Rectal smooth muscle tissue (tissue), 1 donor: ENCODE measurements at regions not wholly inside any gene's neighbourhood (a gene's known extent, or its start where the extent isn't known, plus 50 kb on each side); places are given as distances from the start of the nearest gene placed in this dataset.
"Not testable (repeated sequence)": the region's sequence is repeated elsewhere in the genome, so short reads cannot be mapped to it uniquely, and the experiment has no call there.

Source experiments
- H3K27ac ChIP-seq: one replicate; pipeline ENCODE4 v1.7.0; 2013; ENCODE audit warnings: low read depth, low read length, inconsistent platforms
- H3K27me3 ChIP-seq: one replicate; pipeline ENCODE4 v1.7.0; 2013; ENCODE audit warnings: low read length; ENCODE audit not compliant: control insufficient read depth, insufficient read depth
- H3K36me3 ChIP-seq: one replicate; pipeline ENCODE4 v1.7.0; 2013; ENCODE audit warnings: low read length; ENCODE audit not compliant: control insufficient read depth, insufficient read depth
- H3K4me1 ChIP-seq: one replicate; pipeline ENCODE4 v1.7.0; 2013; ENCODE audit warnings: low read length; ENCODE audit not compliant: control insufficient read depth, insufficient read depth
- H3K4me3 ChIP-seq: one replicate; pipeline ENCODE4 v1.7.0; 2013; ENCODE audit warnings: low read length
- H3K9ac ChIP-seq: one replicate; pipeline ENCODE4 v1.7.0; 2013; ENCODE audit warnings: low read length

DNA sequence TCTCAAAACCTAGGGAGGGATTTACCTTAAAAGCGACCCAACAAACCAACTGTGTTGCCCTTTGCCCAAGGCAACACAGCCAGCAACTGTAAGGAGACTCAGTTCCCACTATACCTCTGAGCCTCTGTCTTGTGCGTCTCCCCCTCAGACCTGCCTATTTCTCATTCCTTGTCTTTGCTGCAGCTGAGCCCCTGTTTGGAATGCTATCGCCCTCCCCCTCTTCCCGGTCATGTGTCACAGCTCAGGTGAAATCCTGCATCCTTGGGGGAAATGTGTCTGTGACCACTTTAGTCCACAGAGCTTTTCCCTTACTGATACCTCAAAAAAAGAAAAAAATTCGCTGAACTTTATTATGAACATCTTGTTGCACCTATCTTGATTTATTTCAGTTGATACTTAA, 52.0 kb upstream of the LRIG1 start:
- H3K9ac ChIP-seq = no peak overlapping the region
- H3K27me3 ChIP-seq = no peaks in the 10 kb centered on the region
- H3K27ac ChIP-seq = no peak overlapping the region
- H3K36me3 ChIP-seq = no peaks in the 10 kb centered on the region
- H3K4me3 ChIP-seq = no peak overlapping the region
- H3K4me1 ChIP-seq = peaks cover 16% of the 10 kb centered on the region

- peaks cover 18% of the 10 kb centered on the region for H3K4me1 ChIP-seq
- H3K9ac ChIP-seq = no peak overlapping the region
- H3K27me3 ChIP-seq = no peaks in the 10 kb centered on the region
- no peaks in the 10 kb centered on the region for H3K36me3 ChIP-seq
- no peak overlapping the region for H3K4me3 ChIP-seq
- H3K27ac ChIP-seq = no peak overlapping the region
Observed at GRCh38 chr3:66553441-66554113, 52.8 kb upstream of the LRIG1 start.

GRCh38 chr3:66554178-66554577, 53.4 kb upstream of the LRIG1 start:
- peaks cover 18% of the 10 kb centered on the region for H3K4me1 ChIP-seq
- H3K9ac ChIP-seq = no peak overlapping the region
- no peaks in the 10 kb centered on the region for H3K36me3 ChIP-seq
- H3K4me3 ChIP-seq = no peak overlapping the region
- no peak overlapping the region for H3K27ac ChIP-seq
- H3K27me3 ChIP-seq = no peaks in the 10 kb centered on the region

DNA sequence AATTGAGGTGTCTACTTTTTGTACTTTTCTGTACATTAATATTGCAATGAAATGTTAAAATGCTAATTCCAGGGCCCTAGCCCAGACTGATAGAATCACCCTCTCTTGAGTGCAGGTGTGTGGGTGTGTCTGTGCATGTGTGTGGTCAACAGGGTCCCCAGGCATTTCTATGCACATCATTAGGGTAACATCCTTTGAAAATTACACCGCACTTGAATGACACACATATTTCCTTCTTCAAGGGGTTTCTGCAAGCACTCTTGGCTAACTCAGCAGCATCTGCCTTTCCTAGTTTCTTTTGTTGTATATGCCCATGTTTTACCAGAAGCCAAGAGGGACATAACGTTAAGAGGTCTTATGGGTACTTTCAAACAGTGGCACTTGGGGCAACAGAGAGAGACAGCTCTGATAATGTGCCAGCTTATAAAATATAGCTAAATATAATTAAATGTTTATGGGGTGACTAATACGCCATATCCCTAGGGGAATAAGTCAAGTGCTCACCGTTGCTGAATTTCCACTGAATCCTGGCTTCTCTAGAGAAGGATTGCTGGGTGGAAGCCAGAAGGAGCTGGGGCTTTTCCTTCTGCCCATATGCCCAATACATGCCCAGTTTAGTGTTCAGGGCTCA, 54.5 kb upstream of the LRIG1 start:
- H3K4me1 ChIP-seq = peaks cover 18% of the 10 kb centered on the region
- H3K36me3 ChIP-seq = no peaks in the 10 kb centered on the region
- H3K27me3 ChIP-seq = no peaks in the 10 kb centered on the region
- H3K4me3 ChIP-seq = no peak overlapping the region
- no peak overlapping the region for H3K9ac ChIP-seq
- peak overlapping the region; percentile 60 for H3K27ac ChIP-seq

DNA sequence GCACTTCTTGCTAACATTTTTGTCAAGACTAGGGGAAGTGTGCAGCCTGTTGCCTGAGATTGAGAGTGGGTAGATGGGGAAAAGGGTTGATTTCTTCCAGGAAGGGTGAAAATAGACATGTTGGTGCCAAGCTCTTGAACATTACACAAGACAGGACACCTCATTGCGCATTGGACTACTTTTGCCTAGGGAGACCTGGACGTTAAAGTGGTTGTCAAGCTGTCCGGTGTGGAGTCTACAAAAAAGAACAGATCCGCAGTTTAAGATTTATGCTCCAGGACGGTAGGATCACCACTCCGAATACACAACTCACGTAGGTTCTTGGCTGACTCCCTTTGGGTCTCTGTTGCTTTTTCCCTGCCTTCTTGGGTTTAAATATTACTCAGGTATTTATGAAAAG, 56.3 kb upstream of the LRIG1 start:
- Histone ChIP-seq H3K36me3 (no peaks in the 10 kb centered on the region), H3K27ac (peak overlapping the region; percentile 75), H3K27me3 (no peaks in the 10 kb centered on the region), H3K9ac (no peak overlapping the region), H3K4me1 (peaks cover 18% of the 10 kb centered on the region), H3K4me3 (no peak overlapping the region)

GRCh38 chr3:66559924-66560323, 59.1 kb upstream of the LRIG1 start:
- H3K4me1 ChIP-seq = peaks cover 24% of the 10 kb centered on the region
- not testable (repeated sequence) for H3K27me3 ChIP-seq, H3K9ac ChIP-seq, H3K36me3 ChIP-seq, H3K27ac ChIP-seq, H3K4me3 ChIP-seq

- no peaks in the 10 kb centered on the region for H3K27me3 ChIP-seq
- no peak overlapping the region for H3K9ac ChIP-seq
- H3K4me1 ChIP-seq = peaks cover 23% of the 10 kb centered on the region
- H3K36me3 ChIP-seq = no peaks in the 10 kb centered on the region
- no peak overlapping the region for H3K4me3 ChIP-seq
- H3K27ac ChIP-seq = no peak overlapping the region
Observed at GRCh38 chr3:66561367-66561766, 60.5 kb upstream of the LRIG1 start.

DNA sequence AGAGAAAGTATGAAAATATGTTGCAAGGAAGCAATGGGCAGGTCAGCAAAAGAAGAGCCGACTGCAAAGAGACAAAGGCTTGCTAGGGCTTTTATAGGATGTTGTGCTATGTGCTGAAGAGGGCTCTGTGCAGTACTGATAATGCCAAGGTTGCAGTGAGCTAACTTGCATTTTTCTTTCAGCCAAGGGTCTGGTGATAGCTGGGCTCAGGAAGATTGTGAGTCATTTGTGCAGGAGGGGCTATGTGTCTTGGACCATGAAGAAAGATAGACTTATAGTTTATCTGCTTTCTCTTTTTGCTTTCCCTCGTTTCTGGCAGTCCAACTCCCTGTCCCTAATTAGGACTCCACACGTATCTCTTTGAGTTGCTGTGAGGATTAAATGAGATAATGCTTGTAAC, 64.5 kb upstream of the LRIG1 start:
- Histone ChIP-seq H3K27me3 (no peaks in the 10 kb centered on the region), H3K36me3 (no peaks in the 10 kb centered on the region), H3K27ac (peak overlapping the region; percentile 22), H3K4me3 (no peak overlapping the region), H3K9ac (no peak overlapping the region), H3K4me1 (peaks cover 17% of the 10 kb centered on the region)

DNA sequence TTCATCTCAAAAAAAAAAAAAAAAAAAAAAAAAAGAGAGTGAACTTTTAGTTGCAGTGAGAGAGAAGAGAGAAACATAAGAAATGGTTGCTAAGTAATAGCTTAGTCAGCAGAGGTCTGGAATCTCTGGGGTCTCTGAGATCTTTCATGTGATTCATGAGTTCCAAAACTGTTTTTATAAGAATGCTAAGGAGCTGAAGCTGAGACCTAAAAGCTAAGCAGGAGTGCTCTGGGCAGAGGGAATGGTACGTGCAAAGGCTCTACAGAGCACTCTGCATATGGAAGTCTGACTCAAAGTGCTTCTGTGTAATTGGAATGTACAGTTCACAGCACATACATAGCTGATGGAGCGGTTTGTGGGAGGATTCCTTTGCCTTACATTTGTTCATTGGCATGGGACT, 66.3 kb upstream of the LRIG1 start:
- H3K27me3 ChIP-seq = no peaks in the 10 kb centered on the region
- H3K4me1 ChIP-seq = peaks cover 17% of the 10 kb centered on the region
- H3K4me3 ChIP-seq = no peak overlapping the region
- H3K36me3 ChIP-seq = no peaks in the 10 kb centered on the region
- no peak overlapping the region for H3K9ac ChIP-seq
- no peak overlapping the region for H3K27ac ChIP-seq

DNA sequence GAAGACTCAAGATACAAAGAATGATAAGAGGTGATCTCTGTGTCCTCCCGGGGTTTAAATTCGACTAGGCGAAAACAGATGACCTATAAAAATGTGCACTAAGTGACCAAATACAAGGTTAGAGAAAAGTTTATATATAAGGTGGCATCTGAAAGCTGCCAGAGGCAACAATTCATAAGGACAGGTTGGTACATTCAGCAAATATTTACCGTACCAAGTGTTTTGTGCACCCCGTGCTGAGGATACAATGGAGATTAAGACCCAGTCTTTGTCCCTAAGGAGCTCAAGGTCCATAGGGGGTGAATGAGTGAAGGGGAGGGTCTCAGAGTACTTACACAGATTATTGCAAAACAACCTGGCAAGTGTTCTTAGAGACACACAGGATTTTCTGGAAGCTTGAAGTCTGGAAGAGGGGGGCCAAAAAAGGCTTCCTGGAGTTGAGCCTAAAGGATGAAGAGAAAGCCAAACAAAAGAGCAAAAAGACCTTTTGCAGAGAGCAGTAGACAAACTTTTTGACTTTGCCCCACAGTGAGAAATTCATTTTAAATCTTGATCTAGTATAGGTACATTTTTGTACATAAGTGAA, 71.4 kb upstream of the LRIG1 start:
- Histone ChIP-seq H3K36me3 (no peaks in the 10 kb centered on the region), H3K9ac (no peak overlapping the region), H3K27ac (no peak overlapping the region), H3K4me3 (no peak overlapping the region), H3K27me3 (no peaks in the 10 kb centered on the region), H3K4me1 (peaks cover 1% of the 10 kb centered on the region)

- no peaks in the 10 kb centered on the region for H3K27me3 ChIP-seq
- H3K4me3 ChIP-seq = no peak overlapping the region
- no peak overlapping the region for H3K27ac ChIP-seq
- no peaks in the 10 kb centered on the region for H3K36me3 ChIP-seq
- no peaks in the 10 kb centered on the region for H3K4me1 ChIP-seq
- H3K9ac ChIP-seq = no peak overlapping the region
Observed at GRCh38 chr3:66572938-66573710, 72.3 kb upstream of the LRIG1 start.

DNA sequence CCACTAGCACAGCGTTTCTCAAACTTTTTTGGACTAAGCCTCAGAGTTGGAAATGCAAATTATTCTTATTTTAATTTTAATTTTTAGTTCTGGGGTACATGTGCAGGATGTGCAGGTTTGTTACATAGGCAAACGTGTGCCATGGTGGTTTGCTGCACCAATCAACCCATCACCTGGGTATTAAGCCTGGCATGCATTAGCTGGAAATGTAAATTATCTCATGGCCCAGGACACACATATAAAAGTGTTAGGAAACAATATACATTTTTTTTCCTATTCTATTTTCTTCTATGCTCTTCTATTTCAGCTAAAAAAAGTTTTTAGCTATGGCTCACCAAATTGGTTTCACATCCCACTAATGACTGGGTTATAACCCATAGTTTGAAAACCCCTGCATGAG, 73.3 kb upstream of the LRIG1 start:
- Histone ChIP-seq H3K4me1 (no peaks in the 10 kb centered on the region), H3K4me3 (no peak overlapping the region), H3K27me3 (no peaks in the 10 kb centered on the region), H3K27ac (no peak overlapping the region), H3K9ac (no peak overlapping the region), H3K36me3 (no peaks in the 10 kb centered on the region)
